ENCODE measurements at regions not wholly inside any gene's neighbourhood (a gene's known extent, or its start where the extent isn't known, plus 50 kb on each side); places are given as distances from the start of the nearest gene placed in this dataset.

GRCh38 chr20:11103866-11104265 lies 430.1 kb upstream of the JAG1 start:
- H3K4me3 ChIP-seq (replicated peaks; ENCODE audit: low read depth, low read length) = no peak overlapping the region
- DNase-seq (ENCODE audit: extremely low read depth, insufficient read length) = no peak
- no peaks in the 10 kb centered on the region for H3K36me3 ChIP-seq (ENCODE audit: control insufficient read depth, insufficient read depth, low read length)

DNA sequence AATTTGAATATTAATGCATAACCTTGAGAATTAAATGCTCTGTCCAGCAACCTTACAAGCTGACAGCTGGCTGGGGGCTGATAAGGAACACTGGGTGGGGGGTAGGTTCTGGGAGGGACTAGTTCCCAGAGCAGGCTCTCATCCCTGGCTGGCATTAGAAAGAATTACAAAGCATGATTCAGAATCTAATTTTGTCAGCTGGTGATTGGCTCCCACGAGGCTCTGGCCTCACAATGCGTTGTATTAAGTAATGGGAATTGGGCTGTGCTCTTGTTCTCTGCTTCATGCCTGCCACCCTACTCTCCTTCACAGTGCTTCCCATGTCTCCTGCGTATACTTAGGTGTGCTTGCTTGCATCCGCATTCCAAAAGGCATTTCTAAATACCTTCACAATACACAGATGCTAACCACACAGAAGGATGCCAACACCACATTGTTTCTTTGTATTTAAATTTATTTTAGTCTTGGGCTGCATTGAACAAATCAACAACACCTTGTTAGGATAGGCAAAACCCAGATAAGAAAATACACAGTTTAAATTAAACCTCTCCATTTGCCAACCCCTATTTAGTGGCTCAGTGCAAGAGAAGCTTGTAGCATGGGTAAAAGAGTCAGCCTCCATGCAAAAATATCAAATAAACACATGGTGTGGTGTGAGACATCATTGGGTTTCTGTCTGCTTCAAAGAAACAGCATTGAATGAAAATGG lies 434.5 kb upstream of the JAG1 start:
- H3K4me3 ChIP-seq (replicated peaks; ENCODE audit: low read depth, low read length) = no peak overlapping the region
- TF ChIP-seq, protein P1, sequence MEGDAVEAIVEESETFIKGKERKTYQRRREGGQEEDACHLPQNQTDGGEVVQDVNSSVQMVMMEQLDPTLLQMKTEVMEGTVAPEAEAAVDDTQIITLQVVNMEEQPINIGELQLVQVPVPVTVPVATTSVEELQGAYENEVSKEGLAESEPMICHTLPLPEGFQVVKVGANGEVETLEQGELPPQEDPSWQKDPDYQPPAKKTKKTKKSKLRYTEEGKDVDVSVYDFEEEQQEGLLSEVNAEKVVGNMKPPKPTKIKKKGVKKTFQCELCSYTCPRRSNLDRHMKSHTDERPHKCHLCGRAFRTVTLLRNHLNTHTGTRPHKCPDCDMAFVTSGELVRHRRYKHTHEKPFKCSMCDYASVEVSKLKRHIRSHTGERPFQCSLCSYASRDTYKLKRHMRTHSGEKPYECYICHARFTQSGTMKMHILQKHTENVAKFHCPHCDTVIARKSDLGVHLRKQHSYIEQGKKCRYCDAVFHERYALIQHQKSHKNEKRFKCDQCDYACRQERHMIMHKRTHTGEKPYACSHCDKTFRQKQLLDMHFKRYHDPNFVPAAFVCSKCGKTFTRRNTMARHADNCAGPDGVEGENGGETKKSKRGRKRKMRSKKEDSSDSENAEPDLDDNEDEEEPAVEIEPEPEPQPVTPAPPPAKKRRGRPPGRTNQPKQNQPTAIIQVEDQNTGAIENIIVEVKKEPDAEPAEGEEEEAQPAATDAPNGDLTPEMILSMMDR (IDR thresholded peaks at IDR 0.05; ENCODE audit: insufficient read depth, low read length, poor library complexity, severe bottlenecking) = no peak
- no peaks in the 10 kb centered on the region for H3K27me3 ChIP-seq (replicated peaks; ENCODE audit: control insufficient read depth, insufficient read depth, low read length)
- no peak for DNase-seq (ENCODE audit: extremely low read depth, insufficient read length)
- no peaks in the 10 kb centered on the region for H3K36me3 ChIP-seq (ENCODE audit: control insufficient read depth, insufficient read depth, low read length)

More at GRCh38 chr20:11103866-11104265, 430.1 kb upstream of the JAG1 start:
- TF ChIP-seq, protein P1 (IDR thresholded peaks at IDR 0.05; ENCODE audit: insufficient read depth, low read length, poor library complexity, severe bottlenecking) = no peak
- H3K27me3 ChIP-seq (replicated peaks; ENCODE audit: control insufficient read depth, insufficient read depth, low read length) = no peaks in the 10 kb centered on the region

DNA sequence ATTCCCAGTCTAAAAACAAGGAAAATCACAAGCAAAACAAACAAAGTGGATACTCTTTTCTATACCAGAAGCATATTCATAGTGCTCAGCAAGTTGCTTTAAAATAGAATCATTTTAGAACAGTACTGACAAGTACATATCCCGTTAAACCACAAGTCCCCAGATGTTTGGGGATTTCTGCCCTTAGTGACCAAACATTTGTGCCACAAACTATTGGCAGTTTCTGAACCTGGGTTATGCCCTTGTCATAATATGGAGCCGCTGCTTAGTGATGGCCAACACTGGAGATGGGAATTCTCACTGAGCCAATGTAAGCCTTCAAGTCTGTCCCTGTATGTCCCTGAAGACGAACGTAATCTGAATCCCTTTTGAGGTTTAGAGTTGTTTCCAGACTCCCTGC lies 436.7 kb upstream of the JAG1 start:
- no peak for DNase-seq (ENCODE audit: extremely low read depth, insufficient read length)
- Histone ChIP-seq H3K4me3 (replicated peaks; ENCODE audit: low read depth, low read length) (no peak overlapping the region), H3K36me3 (ENCODE audit: control insufficient read depth, insufficient read depth, low read length) (no peaks in the 10 kb centered on the region), H3K27me3 (replicated peaks; ENCODE audit: control insufficient read depth, insufficient read depth, low read length) (no peaks in the 10 kb centered on the region)
- TF ChIP-seq, protein P1 (IDR thresholded peaks at IDR 0.05; ENCODE audit: insufficient read depth, low read length, poor library complexity, severe bottlenecking) = no peak

- H3K36me3 ChIP-seq (ENCODE audit: control insufficient read depth, insufficient read depth, low read length) = no peaks in the 10 kb centered on the region
- DNase-seq (ENCODE audit: extremely low read depth, insufficient read length) = no peak
- H3K27me3 ChIP-seq (replicated peaks; ENCODE audit: control insufficient read depth, insufficient read depth, low read length) = no peaks in the 10 kb centered on the region
- TF ChIP-seq, protein P1 (IDR thresholded peaks at IDR 0.05; ENCODE audit: insufficient read depth, low read length, poor library complexity, severe bottlenecking) = no peak
- H3K4me3 ChIP-seq (replicated peaks; ENCODE audit: low read depth, low read length) = no peak overlapping the region
These were observed 437.4 kb upstream of the JAG1 start for GRCh38 chr20:11111191-11111590.

DNA sequence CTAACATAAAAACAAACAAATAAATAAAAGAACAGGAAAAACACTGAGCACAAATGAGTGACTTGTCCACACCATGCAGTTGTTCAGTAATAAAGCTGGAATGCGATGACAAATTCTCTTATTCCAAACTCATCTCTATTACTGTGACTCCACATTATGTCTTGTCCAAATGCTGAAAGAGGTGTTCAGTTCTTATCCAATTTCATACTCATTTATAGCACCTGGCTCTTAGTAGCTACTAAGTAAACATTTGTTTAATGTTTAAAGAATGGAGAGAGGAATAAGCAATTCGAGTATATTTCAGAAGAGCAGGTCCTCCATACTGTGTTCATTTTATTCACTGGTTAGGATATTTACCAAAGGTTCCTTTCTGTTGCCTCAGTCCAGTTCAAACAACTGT lies 439.0 kb upstream of the JAG1 start:
- TF ChIP-seq, protein P1 (IDR thresholded peaks at IDR 0.05; ENCODE audit: insufficient read depth, low read length, poor library complexity, severe bottlenecking) = no peak
- H3K27me3 ChIP-seq (replicated peaks; ENCODE audit: control insufficient read depth, insufficient read depth, low read length) = no peaks in the 10 kb centered on the region
- no peak for DNase-seq (ENCODE audit: extremely low read depth, insufficient read length)
- H3K36me3 ChIP-seq (ENCODE audit: control insufficient read depth, insufficient read depth, low read length) = no peaks in the 10 kb centered on the region
- no peak overlapping the region for H3K4me3 ChIP-seq (replicated peaks; ENCODE audit: low read depth, low read length)

DNA sequence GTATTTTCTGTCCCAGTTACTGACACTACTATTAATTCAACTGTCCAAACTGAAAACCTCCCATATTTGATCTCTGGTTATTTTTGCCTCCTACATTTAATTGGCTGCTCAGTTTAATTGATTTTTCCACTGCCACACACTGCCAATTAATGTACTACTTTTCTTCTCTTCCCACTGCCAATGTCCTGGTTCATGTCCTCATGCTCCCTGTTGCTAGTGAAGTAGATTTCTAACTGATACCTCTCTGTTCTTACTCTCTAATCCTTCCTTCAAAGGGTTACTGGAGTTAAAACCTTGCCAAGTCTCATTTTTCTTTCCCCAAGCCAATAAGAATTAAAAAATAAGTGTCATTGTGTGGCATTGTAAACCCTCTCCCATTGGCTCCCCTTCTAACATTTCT lies 440.6 kb upstream of the JAG1 start:
- no peak overlapping the region for H3K4me3 ChIP-seq (replicated peaks; ENCODE audit: low read depth, low read length)
- no peak for DNase-seq (ENCODE audit: extremely low read depth, insufficient read length)
- no peaks in the 10 kb centered on the region for H3K27me3 ChIP-seq (replicated peaks; ENCODE audit: control insufficient read depth, insufficient read depth, low read length)
- TF ChIP-seq, protein P1 (IDR thresholded peaks at IDR 0.05; ENCODE audit: insufficient read depth, low read length, poor library complexity, severe bottlenecking) = no peak
- no peaks in the 10 kb centered on the region for H3K36me3 ChIP-seq (ENCODE audit: control insufficient read depth, insufficient read depth, low read length)
